ENCODE measurements at regions not wholly inside any gene's neighbourhood (a gene's known extent, or its start where the extent isn't known, plus 50 kb on each side); places are given as distances from the start of the nearest gene placed in this dataset.

- FAIRE-seq: no peak
These were observed 70.4 kb downstream of the CPN2 start for GRCh38 chr3:194280777-194281176.

- FAIRE-seq: no peak
These were observed 69.8 kb downstream of the CPN2 start for GRCh38 chr3:194281306-194281705.

GRCh38 chr3:194281766-194282165 is 69.4 kb downstream of the CPN2 start:
- FAIRE-seq: no peak

- FAIRE-seq: no peak
These were observed 68.5 kb downstream of the CPN2 start for GRCh38 chr3:194282436-194283122.

GRCh38 chr3:194283221-194284006 is 67.7 kb downstream of the CPN2 start:
- FAIRE-seq: no peak

GRCh38 chr3:194284351-194284750 is 66.8 kb downstream of the CPN2 start:
- no peak for FAIRE-seq

GRCh38 chr3:194285024-194285849 is 65.9 kb downstream of the CPN2 start:
- FAIRE-seq: no peak

GRCh38 chr3:194285850-194286197 is 65.3 kb downstream of the CPN2 start:
- no peak for FAIRE-seq

- no peak for FAIRE-seq
These were observed 64.6 kb downstream of the CPN2 start for GRCh38 chr3:194286375-194287146.

GRCh38 chr3:194287374-194287773 is 63.8 kb downstream of the CPN2 start:
- no peak for FAIRE-seq

- no peak for FAIRE-seq
These were observed 63.0 kb downstream of the CPN2 start for GRCh38 chr3:194287977-194288706.

Data from endometrium (tissue), 2 donors.